Chondrocyte (in vitro differentiated cells): ENCODE measurements at regions not wholly inside any gene's neighbourhood (a gene's known extent, or its start where the extent isn't known, plus 50 kb on each side); places are given as distances from the start of the nearest gene placed in this dataset.

ENCODE experiments used
- DNase-seq: peaks from one replicate; pipeline ENCODE4 v3.0.0; 2021; ENCODE audit warnings: mixed read lengths, low spot score
- H3K27ac Mint-ChIP-seq: one replicate; pipeline ENCODE4 v1.8.0; 2021; ENCODE audit warnings: mild to moderate bottlenecking, moderate library complexity, mixed read lengths; ENCODE audit not compliant: unreplicated experiment
- H3K27me3 Mint-ChIP-seq: 2 replicates; pipeline ENCODE4 v1.8.0; 2021; ENCODE audit warnings: low read depth, mixed read lengths
- H3K36me3 Mint-ChIP-seq: 2 replicates; pipeline ENCODE4 v1.8.0; 2021; ENCODE audit warnings: low read depth, mixed read lengths
- H3K4me1 Mint-ChIP-seq: 2 replicates; pipeline ENCODE4 v1.8.0; 2021; ENCODE audit warnings: low read depth, mild to moderate bottlenecking, mixed read lengths
- H3K4me3 Mint-ChIP-seq: one replicate; pipeline ENCODE4 v1.8.0; 2021; ENCODE audit warnings: mild to moderate bottlenecking, moderate library complexity, mixed read lengths; ENCODE audit not compliant: unreplicated experiment
- H3K9me3 Mint-ChIP-seq: 2 replicates; pipeline ENCODE4 v1.8.0; 2021; ENCODE audit warnings: low read depth, mixed read lengths
- TF ChIP-seq, protein P1 (sequence below): fragments of 200-600 bp; sonication (generic); IDR thresholded peaks from 2 replicates; pipeline ENCODE4 v1.5.0; 2021; ENCODE audit warnings: antibody characterized with exemption, mild to moderate bottlenecking, moderate library complexity

DNA sequence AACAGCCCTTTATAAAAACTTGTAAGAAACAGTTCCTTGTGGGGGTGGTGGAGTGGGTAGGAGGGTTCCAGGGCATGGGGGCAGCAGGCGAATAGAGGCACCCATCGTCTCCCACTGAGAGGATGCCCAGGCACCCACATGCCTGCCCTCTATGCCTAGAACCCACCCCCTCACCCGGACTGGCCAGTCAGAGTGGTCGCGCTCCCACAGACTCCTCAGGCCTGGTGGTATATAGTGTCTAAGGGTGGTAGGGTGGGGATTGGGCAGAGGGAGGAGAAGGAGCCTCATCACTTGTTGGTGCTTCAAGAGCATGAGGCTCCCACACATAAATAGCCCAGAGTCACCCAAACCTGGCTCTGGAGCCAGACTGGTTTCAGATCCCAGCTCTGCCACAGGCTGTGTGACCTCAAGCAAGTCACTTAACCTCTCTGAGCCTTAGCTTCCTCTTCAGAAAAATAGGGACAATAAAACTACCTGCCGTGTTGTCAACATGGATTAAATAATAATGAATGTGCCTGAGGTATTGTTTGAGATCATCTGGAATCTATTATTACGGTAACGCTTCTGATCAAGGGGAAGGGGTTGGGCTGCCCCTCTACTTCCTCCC is 262.1 kb downstream of the UACA start:
- H3K36me3 Mint-ChIP-seq, result no peaks in the 10 kb centered on the region
- H3K9me3 Mint-ChIP-seq, result no peaks in the 10 kb centered on the region
- peaks cover 52% of the 10 kb centered on the region for H3K4me1 Mint-ChIP-seq
- no peak overlapping the region for H3K27ac Mint-ChIP-seq
- peak; percentile 46 for DNase-seq
- no peak overlapping the region for H3K4me3 Mint-ChIP-seq
- TF ChIP-seq, protein P1, sequence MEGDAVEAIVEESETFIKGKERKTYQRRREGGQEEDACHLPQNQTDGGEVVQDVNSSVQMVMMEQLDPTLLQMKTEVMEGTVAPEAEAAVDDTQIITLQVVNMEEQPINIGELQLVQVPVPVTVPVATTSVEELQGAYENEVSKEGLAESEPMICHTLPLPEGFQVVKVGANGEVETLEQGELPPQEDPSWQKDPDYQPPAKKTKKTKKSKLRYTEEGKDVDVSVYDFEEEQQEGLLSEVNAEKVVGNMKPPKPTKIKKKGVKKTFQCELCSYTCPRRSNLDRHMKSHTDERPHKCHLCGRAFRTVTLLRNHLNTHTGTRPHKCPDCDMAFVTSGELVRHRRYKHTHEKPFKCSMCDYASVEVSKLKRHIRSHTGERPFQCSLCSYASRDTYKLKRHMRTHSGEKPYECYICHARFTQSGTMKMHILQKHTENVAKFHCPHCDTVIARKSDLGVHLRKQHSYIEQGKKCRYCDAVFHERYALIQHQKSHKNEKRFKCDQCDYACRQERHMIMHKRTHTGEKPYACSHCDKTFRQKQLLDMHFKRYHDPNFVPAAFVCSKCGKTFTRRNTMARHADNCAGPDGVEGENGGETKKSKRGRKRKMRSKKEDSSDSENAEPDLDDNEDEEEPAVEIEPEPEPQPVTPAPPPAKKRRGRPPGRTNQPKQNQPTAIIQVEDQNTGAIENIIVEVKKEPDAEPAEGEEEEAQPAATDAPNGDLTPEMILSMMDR, result no peak
- no peaks in the 10 kb centered on the region for H3K27me3 Mint-ChIP-seq

- peak overlapping the region; percentile 15 for H3K27ac Mint-ChIP-seq
- peak; percentile 34 for DNase-seq
- no peaks in the 10 kb centered on the region for H3K27me3 Mint-ChIP-seq
- H3K4me3 Mint-ChIP-seq, result no peak overlapping the region
- H3K36me3 Mint-ChIP-seq, result no peaks in the 10 kb centered on the region
- peaks cover 51% of the 10 kb centered on the region for H3K4me1 Mint-ChIP-seq
- no peaks in the 10 kb centered on the region for H3K9me3 Mint-ChIP-seq
- TF ChIP-seq, protein P1, result no peak
Observed at GRCh38 chr15:70499791-70500190, 263.6 kb downstream of the UACA start.

- Mint-ChIP-seq H3K4me3 (no peak overlapping the region), H3K4me1 (peaks cover 52% of the 10 kb centered on the region), H3K27me3 (no peaks in the 10 kb centered on the region), H3K36me3 (no peaks in the 10 kb centered on the region), H3K27ac (no peak overlapping the region), H3K9me3 (no peaks in the 10 kb centered on the region)
- TF ChIP-seq, protein P1, result no peak
- DNase-seq, result no peak
Observed at GRCh38 chr15:70498096-70498626, 265.2 kb downstream of the UACA start.

DNA sequence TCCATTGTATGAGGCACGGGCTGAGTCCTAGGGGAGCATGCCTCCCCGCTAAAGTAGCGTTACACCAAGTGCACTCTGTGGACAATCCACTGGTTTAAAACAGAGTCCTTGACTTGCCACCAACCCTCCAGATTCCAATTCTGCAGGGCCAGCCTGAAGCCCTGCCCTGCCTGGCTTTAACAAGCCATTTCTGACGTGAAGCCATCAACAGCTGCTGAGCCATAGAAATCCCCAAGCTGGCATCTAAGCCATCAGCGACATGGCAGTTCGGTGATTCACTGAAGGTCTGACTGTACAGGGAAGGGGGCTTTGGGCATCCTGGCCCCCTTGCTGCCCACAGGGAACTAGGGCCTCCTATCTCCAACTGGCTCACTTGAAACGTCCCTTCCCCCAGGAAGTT is 265.7 kb downstream of the UACA start:
- no peak for DNase-seq
- no peak overlapping the region for H3K4me3 Mint-ChIP-seq
- peaks cover 53% of the 10 kb centered on the region for H3K4me1 Mint-ChIP-seq
- no peak overlapping the region for H3K27ac Mint-ChIP-seq
- no peaks in the 10 kb centered on the region for H3K36me3 Mint-ChIP-seq
- TF ChIP-seq, protein P1, result no peak
- H3K9me3 Mint-ChIP-seq, result no peaks in the 10 kb centered on the region
- no peaks in the 10 kb centered on the region for H3K27me3 Mint-ChIP-seq

DNA sequence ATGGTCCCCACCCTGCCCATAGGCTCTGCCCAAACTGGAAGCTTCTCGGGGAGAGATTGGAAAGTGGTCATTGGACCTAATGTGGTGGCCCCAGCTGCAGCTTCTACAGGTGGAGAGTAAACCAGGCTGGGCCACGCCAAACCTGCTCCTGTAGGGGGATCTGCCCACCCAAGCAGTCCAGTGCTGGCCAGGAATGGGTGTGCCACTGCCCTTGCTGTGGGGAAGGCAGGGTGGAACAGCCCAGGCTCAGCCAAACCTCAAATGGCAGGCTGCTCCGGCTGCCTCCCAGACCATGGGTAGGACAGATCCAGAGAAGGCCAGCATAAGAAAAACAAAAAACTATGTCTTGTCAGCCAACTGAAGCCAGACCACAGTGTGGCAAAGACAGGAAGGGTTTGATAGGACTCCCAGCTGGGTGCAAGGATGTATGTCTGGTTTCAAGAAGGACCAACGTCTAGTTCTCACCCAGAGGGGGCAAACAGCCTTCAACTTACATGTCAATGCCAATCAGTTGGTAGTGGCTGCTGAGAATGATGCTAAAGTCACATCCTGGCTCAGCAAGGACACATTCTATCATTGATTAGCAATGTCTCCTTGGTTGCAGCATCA is 267.3 kb downstream of the UACA start:
- Mint-ChIP-seq H3K4me3 (no peak overlapping the region), H3K36me3 (no peaks in the 10 kb centered on the region), H3K4me1 (peaks cover 68% of the 10 kb centered on the region), H3K9me3 (no peaks in the 10 kb centered on the region), H3K27me3 (no peaks in the 10 kb centered on the region), H3K27ac (no peak overlapping the region)
- DNase-seq, result peak; percentile 53
- TF ChIP-seq, protein P1, result no peak
